Keratinocyte (primary cell): ENCODE measurements at regions not wholly inside any gene's neighbourhood (a gene's known extent, or its start where the extent isn't known, plus 50 kb on each side); places are given as distances from the start of the nearest gene placed in this dataset.

ENCODE experiments used
- EZH2 ChIP-seq: IDR thresholded peaks from one replicate; pipeline ENCODE4 v1.6.1; 2012; ENCODE audit warnings: inconsistent platforms, mild to moderate bottlenecking, low read length, moderate library complexity
- TF ChIP-seq, protein P1 (sequence below), 3 experiments: IDR thresholded peaks in 1 of 3; conservative IDR thresholded peaks in 1 of 3; optimal IDR thresholded peaks in 1 of 3; 2 replicates in 2 of 3; 3 replicates in 1 of 3; pipeline versions ENCODE3 to v1.5.1; 2011; ENCODE audit warnings: low read length in 3 of 3, mild to moderate bottlenecking in 3 of 3, moderate library complexity in 2 of 3, control low read depth in 1 of 3, inconsistent platforms in 1 of 3; ENCODE audit not compliant: insufficient read depth in 2 of 3; ENCODE audit errors: extremely low read depth in 1 of 3

DNA sequence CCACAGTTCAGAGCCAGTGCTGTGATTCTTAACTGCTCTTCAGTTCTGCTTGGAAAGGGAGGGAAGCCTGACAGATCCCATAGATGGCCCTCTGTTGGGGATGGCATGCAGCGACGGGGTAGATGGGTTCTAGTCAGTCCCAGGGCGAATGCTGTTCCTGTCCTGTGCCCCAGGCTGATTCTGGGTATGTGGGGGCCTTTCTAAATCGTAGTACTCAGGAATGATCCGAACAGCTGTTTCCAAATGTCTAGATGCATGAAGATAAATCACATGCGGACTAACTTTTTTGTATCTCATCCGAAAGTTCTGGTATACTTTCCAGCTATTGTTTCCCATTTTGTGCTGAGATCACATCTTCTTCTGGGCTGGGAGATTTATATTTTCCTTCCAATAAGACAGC is 186.0 kb upstream of the MKI67 start:
- TF ChIP-seq EZH2 = no peak
- TF ChIP-seq, protein P1, sequence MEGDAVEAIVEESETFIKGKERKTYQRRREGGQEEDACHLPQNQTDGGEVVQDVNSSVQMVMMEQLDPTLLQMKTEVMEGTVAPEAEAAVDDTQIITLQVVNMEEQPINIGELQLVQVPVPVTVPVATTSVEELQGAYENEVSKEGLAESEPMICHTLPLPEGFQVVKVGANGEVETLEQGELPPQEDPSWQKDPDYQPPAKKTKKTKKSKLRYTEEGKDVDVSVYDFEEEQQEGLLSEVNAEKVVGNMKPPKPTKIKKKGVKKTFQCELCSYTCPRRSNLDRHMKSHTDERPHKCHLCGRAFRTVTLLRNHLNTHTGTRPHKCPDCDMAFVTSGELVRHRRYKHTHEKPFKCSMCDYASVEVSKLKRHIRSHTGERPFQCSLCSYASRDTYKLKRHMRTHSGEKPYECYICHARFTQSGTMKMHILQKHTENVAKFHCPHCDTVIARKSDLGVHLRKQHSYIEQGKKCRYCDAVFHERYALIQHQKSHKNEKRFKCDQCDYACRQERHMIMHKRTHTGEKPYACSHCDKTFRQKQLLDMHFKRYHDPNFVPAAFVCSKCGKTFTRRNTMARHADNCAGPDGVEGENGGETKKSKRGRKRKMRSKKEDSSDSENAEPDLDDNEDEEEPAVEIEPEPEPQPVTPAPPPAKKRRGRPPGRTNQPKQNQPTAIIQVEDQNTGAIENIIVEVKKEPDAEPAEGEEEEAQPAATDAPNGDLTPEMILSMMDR (optimal IDR thresholded peaks at IDR 0.05 in 1 of 3, IDR thresholded peaks at IDR 0.05 in 1 of 3, conservative IDR thresholded peaks at IDR 0.05 in 1 of 3; ENCODE audit: extremely low read depth in 1 of 3, insufficient read depth in 2 of 3, low read length in 3 of 3) = no peak
